Activated T-cell treated with anti-CD3 and anti-CD28 coated beads, Interleukin-2, amount 50 U/mL, for 24 hours (primary cell): ENCODE measurements at regions not wholly inside any gene's neighbourhood (a gene's known extent, or its start where the extent isn't known, plus 50 kb on each side); places are given as distances from the start of the nearest gene placed in this dataset.
"Not testable (repeated sequence)": the region's sequence is repeated elsewhere in the genome, so short reads cannot be mapped to it uniquely, and the experiment has no call there.

Experiments used
- DNase-seq: peaks from one replicate; pipeline ENCODE4 v3.0.0-alpha.2; 2020
- H3K27ac Mint-ChIP-seq: 2 replicates; pipeline ENCODE4 v1.8.0; 2020; ENCODE audit warnings: mild to moderate bottlenecking, mixed read lengths
- H3K27me3 Mint-ChIP-seq: 2 replicates; pipeline ENCODE4 v1.8.0; 2020; ENCODE audit warnings: mixed read lengths
- H3K36me3 Mint-ChIP-seq: 2 replicates; pipeline ENCODE4 v1.8.0; 2020; ENCODE audit warnings: low read depth, mixed read lengths
- H3K4me1 Mint-ChIP-seq: 2 replicates; pipeline ENCODE4 v1.8.0; 2020; ENCODE audit warnings: low read depth, mixed read lengths
- H3K4me3 Mint-ChIP-seq: 2 replicates; pipeline ENCODE4 v1.8.0; 2020; ENCODE audit warnings: mild to moderate bottlenecking, moderate library complexity, mixed read lengths
- H3K9me3 Mint-ChIP-seq: 2 replicates; pipeline ENCODE4 v1.8.0; 2020; ENCODE audit warnings: mixed read lengths

DNA sequence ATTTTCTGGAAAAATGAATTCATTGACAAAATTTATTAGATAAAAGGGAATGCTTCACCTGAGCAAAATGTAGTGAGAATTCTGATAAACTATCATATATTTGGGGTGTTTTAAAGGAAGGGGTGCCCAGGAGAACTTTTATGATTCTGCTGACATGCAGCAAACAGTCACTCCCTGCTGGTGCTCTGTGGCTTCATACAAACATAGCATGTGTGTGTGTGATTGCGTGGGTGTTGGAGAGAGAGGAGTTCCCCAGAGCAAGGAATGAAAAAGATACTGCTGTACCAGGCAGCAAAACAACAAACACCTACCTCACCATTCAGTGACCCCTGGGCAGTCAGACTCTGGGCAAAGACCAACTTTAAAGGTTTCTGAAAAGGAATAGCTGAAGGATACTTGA, 546.7 kb downstream of the RFC3 start:
- H3K27ac Mint-ChIP-seq = no peak overlapping the region
- H3K36me3 Mint-ChIP-seq = no peaks in the 10 kb centered on the region
- H3K27me3 Mint-ChIP-seq = no peaks in the 10 kb centered on the region

DNA sequence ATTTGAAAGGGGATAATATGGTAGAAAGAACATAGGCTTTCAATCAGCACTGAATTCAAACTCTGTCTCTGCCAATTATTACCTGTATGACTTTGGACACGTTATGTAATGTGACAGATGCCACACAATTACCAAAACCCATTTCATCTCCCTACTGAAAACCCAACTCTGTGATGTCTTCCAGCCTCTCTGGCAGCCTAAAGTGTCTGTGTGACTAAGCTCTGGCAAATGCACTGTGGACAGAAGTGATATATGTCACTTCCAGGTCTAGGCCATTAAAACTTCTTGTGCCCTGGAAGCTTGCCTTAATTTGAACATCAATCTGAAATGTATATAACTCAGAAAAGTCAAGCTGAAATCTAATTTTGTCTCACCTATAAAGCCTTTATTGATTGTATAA, 552.0 kb downstream of the RFC3 start:
- Mint-ChIP-seq H3K4me3 (no peak overlapping the region), H3K4me1 (no peaks in the 10 kb centered on the region), H3K27me3 (no peaks in the 10 kb centered on the region), H3K36me3 (no peaks in the 10 kb centered on the region), H3K9me3 (peaks cover 5% of the 10 kb centered on the region), H3K27ac (no peak overlapping the region)
- DNase-seq = no peak

More for the DNA sequence above, 546.7 kb downstream of the RFC3 start:
- no peak for DNase-seq
- Mint-ChIP-seq H3K9me3 (peaks cover 5% of the 10 kb centered on the region), H3K4me3 (no peak overlapping the region), H3K4me1 (no peaks in the 10 kb centered on the region)

DNA sequence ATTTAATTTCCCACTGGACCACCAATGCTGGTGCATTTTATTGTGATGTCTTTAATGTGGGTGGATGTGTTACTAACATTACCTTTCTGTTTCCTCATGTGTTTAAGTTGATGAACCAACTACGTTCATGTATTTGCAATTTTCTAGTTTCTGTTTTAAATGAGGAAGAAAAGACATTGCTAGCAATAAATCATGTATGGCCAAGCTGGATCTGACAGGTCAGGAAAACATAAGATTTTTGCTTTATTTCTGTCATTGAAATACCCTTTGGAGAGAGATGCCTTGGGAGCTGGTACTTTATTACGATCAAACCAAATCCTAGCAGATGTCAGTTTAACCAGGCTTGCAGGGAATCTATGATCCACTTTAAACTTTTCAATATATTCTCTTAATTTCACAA, 553.2 kb downstream of the RFC3 start:
- Mint-ChIP-seq H3K4me1 (no peaks in the 10 kb centered on the region), H3K27ac (no peak overlapping the region), H3K36me3 (no peaks in the 10 kb centered on the region), H3K27me3 (no peaks in the 10 kb centered on the region), H3K4me3 (no peak overlapping the region), H3K9me3 (no peaks in the 10 kb centered on the region)
- DNase-seq = no peak

DNA sequence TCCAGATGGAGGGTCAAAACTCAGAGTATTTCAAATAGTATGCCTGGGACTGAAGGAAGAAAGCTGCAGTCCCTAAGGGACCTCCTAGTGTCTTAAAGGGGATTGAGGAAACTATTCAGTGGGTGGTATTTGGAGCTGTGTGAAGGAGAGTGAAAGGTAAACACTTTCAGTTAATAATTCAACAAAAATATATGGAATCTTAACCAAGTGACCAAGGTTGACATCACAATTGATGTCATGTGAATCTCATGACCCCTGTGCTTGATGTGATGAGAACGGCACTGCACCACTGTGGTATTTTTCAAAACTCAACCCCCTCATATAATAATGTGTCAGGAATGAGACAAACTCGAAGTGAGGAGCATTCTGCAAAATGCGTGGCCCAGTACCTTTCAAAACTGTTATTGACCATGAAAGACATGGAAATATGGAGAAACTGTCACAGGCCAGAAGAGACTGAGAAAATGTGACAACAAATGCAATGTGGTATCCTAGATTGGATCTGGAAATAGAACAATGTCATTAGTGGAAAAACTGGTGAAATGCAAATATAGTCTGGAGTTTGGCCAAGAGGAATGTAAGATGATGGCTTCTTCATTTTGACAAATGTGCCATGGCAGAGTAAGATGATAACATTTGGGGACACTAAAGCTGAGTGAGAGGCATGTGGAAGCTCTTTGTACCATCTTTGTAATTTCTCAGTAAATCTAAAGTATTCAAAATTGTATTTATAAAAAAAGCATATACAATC, 553.9 kb downstream of the RFC3 start:
- H3K27me3 Mint-ChIP-seq = no peaks in the 10 kb centered on the region
- no peaks in the 10 kb centered on the region for H3K36me3 Mint-ChIP-seq
- no peaks in the 10 kb centered on the region for H3K4me1 Mint-ChIP-seq
- DNase-seq = no peak
- H3K9me3 Mint-ChIP-seq = no peaks in the 10 kb centered on the region
- no peak overlapping the region for H3K27ac Mint-ChIP-seq
- no peak overlapping the region for H3K4me3 Mint-ChIP-seq

DNA sequence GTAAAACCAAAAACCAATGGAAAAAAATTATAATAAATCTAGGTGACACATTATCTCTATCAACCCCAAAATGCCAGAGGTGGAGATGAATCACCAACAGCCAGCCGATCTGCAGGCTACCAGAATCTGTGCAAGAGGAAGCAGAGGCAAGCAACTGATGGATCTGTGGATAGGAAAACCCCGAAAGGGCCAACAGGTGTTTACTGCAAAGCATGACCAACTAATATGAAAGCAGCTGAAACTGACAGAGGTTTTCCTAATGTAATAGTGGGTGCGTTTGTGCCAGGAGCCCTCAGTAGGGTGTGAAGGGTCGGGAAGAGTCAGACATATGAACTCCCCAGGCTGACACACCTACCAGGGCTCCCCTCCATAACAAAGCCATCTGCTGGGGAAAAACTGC, 554.6 kb downstream of the RFC3 start:
- no peak overlapping the region for H3K27ac Mint-ChIP-seq
- H3K27me3 Mint-ChIP-seq = no peaks in the 10 kb centered on the region
- H3K36me3 Mint-ChIP-seq = no peaks in the 10 kb centered on the region
- H3K4me1 Mint-ChIP-seq = no peaks in the 10 kb centered on the region
- H3K9me3 Mint-ChIP-seq = no peaks in the 10 kb centered on the region
- H3K4me3 Mint-ChIP-seq = no peak overlapping the region
- DNase-seq = no peak

DNA sequence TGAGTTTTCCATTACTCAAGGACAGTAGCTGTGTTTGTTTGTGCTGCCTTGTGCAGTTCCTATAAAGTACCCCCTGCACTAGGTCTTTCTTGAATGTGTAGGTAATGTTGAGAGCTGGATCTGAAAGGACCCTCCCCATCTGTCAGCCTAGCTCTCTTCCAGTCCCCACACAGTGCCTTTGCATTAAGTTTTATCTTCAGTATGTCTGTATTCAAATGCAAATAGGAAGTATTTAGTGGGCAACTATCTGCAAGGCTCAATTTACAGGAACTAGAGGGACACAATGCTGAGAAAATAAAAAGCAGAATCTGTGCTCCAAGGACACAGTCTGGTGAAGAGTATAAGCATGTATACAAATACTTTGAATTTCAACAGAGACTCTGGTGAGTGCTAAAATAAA, 558.5 kb downstream of the RFC3 start:
- DNase-seq = no peak
- Mint-ChIP-seq H3K4me3 (no peak overlapping the region), H3K4me1 (no peaks in the 10 kb centered on the region), H3K27me3 (no peaks in the 10 kb centered on the region), H3K9me3 (no peaks in the 10 kb centered on the region), H3K36me3 (no peaks in the 10 kb centered on the region), H3K27ac (no peak overlapping the region)

GRCh38 chr13:34381228-34381627, 560.8 kb upstream of the NBEA start:
- Mint-ChIP-seq H3K4me1 (no peaks in the 10 kb centered on the region), H3K4me3 (no peak overlapping the region), H3K36me3 (no peaks in the 10 kb centered on the region), H3K9me3 (no peaks in the 10 kb centered on the region), H3K27ac (no peak overlapping the region), H3K27me3 (no peaks in the 10 kb centered on the region)
- no peak for DNase-seq

DNA sequence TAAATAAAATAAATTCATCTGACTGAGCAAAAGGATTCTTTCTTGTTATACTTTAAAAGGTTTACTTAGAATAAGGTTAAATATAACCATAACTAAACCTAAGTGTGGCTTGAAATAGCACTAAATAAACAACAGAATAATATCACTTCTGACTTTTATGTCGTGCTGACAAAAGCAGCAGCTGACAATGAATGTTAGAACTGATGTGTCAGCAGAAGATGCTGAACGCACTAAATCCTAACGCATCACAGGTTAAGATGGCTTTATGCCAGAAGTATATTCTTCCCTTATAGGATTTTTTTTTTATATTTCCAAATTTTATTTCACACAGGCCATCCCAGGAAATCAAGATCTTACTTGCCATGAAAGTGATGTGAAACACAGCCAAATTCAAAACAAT, 558.3 kb upstream of the NBEA start:
- Mint-ChIP-seq H3K36me3 (no peaks in the 10 kb centered on the region), H3K4me3 (no peak overlapping the region), H3K4me1 (no peaks in the 10 kb centered on the region), H3K9me3 (no peaks in the 10 kb centered on the region), H3K27ac (no peak overlapping the region), H3K27me3 (no peaks in the 10 kb centered on the region)
- no peak for DNase-seq

DNA sequence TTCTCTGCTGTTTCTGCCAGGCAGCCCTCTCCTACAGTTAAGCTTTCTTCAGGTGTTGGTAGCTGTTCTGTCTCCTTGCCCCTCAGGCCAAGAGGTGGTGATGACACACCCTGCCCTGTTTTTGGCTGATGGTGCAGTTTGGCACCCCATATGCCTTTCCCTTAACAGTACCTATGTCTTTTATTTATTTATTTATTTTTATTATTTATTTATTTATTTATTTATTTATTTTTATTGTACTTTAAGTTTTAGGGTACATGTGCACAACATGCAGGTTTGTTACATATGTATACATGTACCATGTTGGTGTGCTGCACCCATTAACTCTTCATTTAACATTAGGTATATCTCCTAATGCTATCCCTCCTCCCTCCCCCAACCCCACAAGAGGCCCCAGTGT, 555.8 kb upstream of the NBEA start:
- not testable (repeated sequence) for H3K9me3 Mint-ChIP-seq, H3K4me3 Mint-ChIP-seq, H3K27me3 Mint-ChIP-seq, DNase-seq, H3K36me3 Mint-ChIP-seq, H3K27ac Mint-ChIP-seq, H3K4me1 Mint-ChIP-seq

DNA sequence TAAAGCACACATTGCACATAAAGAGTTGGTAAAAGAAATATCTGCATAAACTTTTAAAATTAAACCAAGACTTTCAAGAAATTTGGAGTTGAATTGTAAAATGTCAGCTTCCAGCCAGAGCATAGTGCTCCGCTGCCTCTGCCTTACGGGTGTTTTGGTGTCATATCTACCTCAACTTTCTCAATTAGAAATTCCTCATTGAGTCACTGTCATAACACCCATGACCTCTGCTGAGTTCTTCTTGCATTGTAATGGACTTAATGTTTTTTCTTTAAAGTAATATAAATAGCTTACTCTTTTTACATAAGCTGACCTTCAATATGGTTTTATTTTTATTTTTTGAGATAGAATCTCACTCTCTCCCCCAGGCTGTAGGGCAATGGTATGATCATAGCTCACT, 551.0 kb upstream of the NBEA start:
- Mint-ChIP-seq H3K9me3 (peaks cover 10% of the 10 kb centered on the region), H3K36me3 (no peaks in the 10 kb centered on the region), H3K4me3 (no peak overlapping the region), H3K4me1 (no peaks in the 10 kb centered on the region), H3K27me3 (no peaks in the 10 kb centered on the region), H3K27ac (no peak overlapping the region)
- DNase-seq = no peak

DNA sequence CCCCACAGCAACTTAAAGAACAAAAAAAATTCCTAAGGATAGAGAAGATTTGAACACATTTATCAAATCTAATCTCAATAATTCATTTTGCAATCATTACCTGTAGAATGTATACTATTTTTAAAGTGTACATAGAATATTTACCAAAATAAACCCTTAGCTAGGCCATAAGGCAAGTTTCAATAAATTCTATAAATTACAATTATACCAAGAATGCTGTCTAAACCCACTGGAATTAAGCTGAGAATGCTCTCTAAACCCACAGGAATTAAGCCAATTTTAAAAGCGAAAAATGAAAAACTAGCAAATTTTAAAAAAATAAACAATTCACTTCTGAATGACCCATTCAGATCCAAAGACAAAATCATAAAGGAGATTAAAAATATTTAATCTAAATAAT, 540.4 kb upstream of the NBEA start:
- no peaks in the 10 kb centered on the region for H3K36me3 Mint-ChIP-seq
- no peak overlapping the region for H3K4me3 Mint-ChIP-seq
- peaks cover 5% of the 10 kb centered on the region for H3K9me3 Mint-ChIP-seq
- H3K27me3 Mint-ChIP-seq = no peaks in the 10 kb centered on the region
- H3K4me1 Mint-ChIP-seq = no peaks in the 10 kb centered on the region
- no peak overlapping the region for H3K27ac Mint-ChIP-seq
- no peak for DNase-seq

GRCh38 chr13:34405410-34406181, 536.5 kb upstream of the NBEA start:
- H3K27me3 Mint-ChIP-seq = no peaks in the 10 kb centered on the region
- DNase-seq = no peak
- H3K36me3 Mint-ChIP-seq = no peaks in the 10 kb centered on the region
- no peaks in the 10 kb centered on the region for H3K4me1 Mint-ChIP-seq
- no peaks in the 10 kb centered on the region for H3K9me3 Mint-ChIP-seq
- H3K27ac Mint-ChIP-seq = no peak overlapping the region
- H3K4me3 Mint-ChIP-seq = no peak overlapping the region

- DNase-seq = no peak
- Mint-ChIP-seq H3K4me1 (no peaks in the 10 kb centered on the region), H3K27me3 (no peaks in the 10 kb centered on the region), H3K9me3 (no peaks in the 10 kb centered on the region), H3K27ac (no peak overlapping the region), H3K4me3 (no peak overlapping the region), H3K36me3 (no peaks in the 10 kb centered on the region)
These were observed 533.4 kb upstream of the NBEA start for GRCh38 chr13:34408640-34409039.

GRCh38 chr13:34409496-34410182, 532.4 kb upstream of the NBEA start:
- Mint-ChIP-seq H3K9me3 (no peaks in the 10 kb centered on the region), H3K4me1 (no peaks in the 10 kb centered on the region), H3K27me3 (no peaks in the 10 kb centered on the region), H3K4me3 (no peak overlapping the region), H3K36me3 (no peaks in the 10 kb centered on the region), H3K27ac (no peak overlapping the region)
- no peak for DNase-seq

GRCh38 chr13:34410678-34411077, 531.4 kb upstream of the NBEA start:
- DNase-seq = no peak
- H3K36me3 Mint-ChIP-seq = no peaks in the 10 kb centered on the region
- H3K4me1 Mint-ChIP-seq = no peaks in the 10 kb centered on the region
- no peaks in the 10 kb centered on the region for H3K27me3 Mint-ChIP-seq
- H3K4me3 Mint-ChIP-seq = no peak overlapping the region
- H3K27ac Mint-ChIP-seq = no peak overlapping the region
- no peaks in the 10 kb centered on the region for H3K9me3 Mint-ChIP-seq
